Liver (tissue), 8 donors: ENCODE measurements at regions not wholly inside any gene's neighbourhood (a gene's known extent, or its start where the extent isn't known, plus 50 kb on each side); places are given as distances from the start of the nearest gene placed in this dataset.
A peak's percentile ranks its signal among the peaks of the same experiment; 100 is the strongest.

Experiments
- DNase-seq: peaks from one replicate; pipeline ENCODE4 v3.0.0-alpha.2; 2017; ENCODE audit warnings: low spot score
- H3K27ac ChIP-seq, 2 donors: one replicate each; pipeline ENCODE4 v1.7.0; 2013; ENCODE audit warnings: inconsistent platforms in 2 of 2, low read length in 2 of 2, control low read depth in 1 of 2, low read depth in 1 of 2, mild to moderate bottlenecking in 1 of 2
- H3K27me3 ChIP-seq, 4 donors: one replicate each; pipeline versions ENCODE4 v1.6.1 to v1.7.0; 2013; ENCODE audit warnings: low read length in 3 of 4, inconsistent platforms in 1 of 4, mild to moderate bottlenecking in 1 of 4, moderate library complexity in 1 of 4; ENCODE audit not compliant: control insufficient read depth in 4 of 4, insufficient read depth in 4 of 4
- H3K36me3 ChIP-seq, 4 donors: one replicate each; pipeline versions ENCODE4 v1.6.1 to v1.7.0; 2013; ENCODE audit warnings: low read length in 3 of 4, mild to moderate bottlenecking in 3 of 4, low read depth in 1 of 4, moderate library complexity in 1 of 4; ENCODE audit not compliant: control insufficient read depth in 4 of 4, insufficient read depth in 3 of 4
- H3K4me1 ChIP-seq, 4 donors: one replicate each; pipeline versions ENCODE4 v1.6.1 to v1.7.0; 2013; ENCODE audit warnings: low read length in 3 of 4, mild to moderate bottlenecking in 3 of 4, moderate library complexity in 1 of 4; ENCODE audit not compliant: control insufficient read depth in 4 of 4, insufficient read depth in 4 of 4
- H3K4me3 ChIP-seq, 3 donors: one replicate each; pipeline versions ENCODE4 v1.6.1 to v1.7.0; 2013; ENCODE audit warnings: low read length in 3 of 3, control low read depth in 1 of 3, low read depth in 1 of 3, mild to moderate bottlenecking in 1 of 3
- H3K9ac ChIP-seq, 2 donors: one replicate each; pipeline ENCODE4 v1.7.0; 2013; ENCODE audit warnings: low read length in 2 of 2, mild to moderate bottlenecking in 2 of 2, moderate library complexity in 2 of 2, control low read depth in 1 of 2, low read depth in 1 of 2
- H3K9me3 ChIP-seq, 4 donors: one replicate each; pipeline versions ENCODE4 v1.6.1 to v1.7.0; 2013; ENCODE audit warnings: low read length in 3 of 4; ENCODE audit not compliant: control insufficient read depth in 4 of 4
- ATF3 ChIP-seq: IDR thresholded peaks from 2 replicates; pipeline ENCODE4 v1.6.1; 2016; ENCODE audit warnings: antibody characterized with exemption
- CTCF ChIP-seq: fragments of 150-350 bp; IDR thresholded peaks from 2 replicates; pipeline ENCODE4 v1.5.1; 2017; ENCODE audit warnings: improper control_type of control experiment, low read depth, low read length; ENCODE audit not compliant: missing input control
- EGR1 ChIP-seq, 2 donors: IDR thresholded peaks; 2 replicates each; pipeline ENCODE4 v1.6.1; 2016 to 2018; ENCODE audit warnings: antibody characterized with exemption in 2 of 2, low read depth in 2 of 2
- FOXA1 ChIP-seq: IDR thresholded peaks from 2 replicates; pipeline ENCODE4 v1.6.1; 2016; ENCODE audit warnings: antibody characterized with exemption
- FOXA2 ChIP-seq: IDR thresholded peaks from 2 replicates; pipeline ENCODE4 v1.6.1; 2016; ENCODE audit warnings: antibody characterized with exemption
- GABPA ChIP-seq, 2 donors: IDR thresholded peaks in 1 of 2; conservative IDR thresholded peaks in 1 of 2; 2 replicates each; pipeline ENCODE4 v1.6.1; 2016; ENCODE audit warnings: antibody characterized with exemption in 2 of 2, mild to moderate bottlenecking in 1 of 2, moderate library complexity in 1 of 2
- HNF4A ChIP-seq, 2 donors: conservative IDR thresholded peaks; 2 replicates each; pipeline ENCODE4 v1.6.1; 2016; ENCODE audit warnings: antibody characterized with exemption in 2 of 2, mild to moderate bottlenecking in 2 of 2
- HNF4G ChIP-seq: IDR thresholded peaks from 2 replicates; pipeline ENCODE4 v1.6.1; 2016; ENCODE audit warnings: antibody characterized with exemption
- JUND ChIP-seq, 2 donors: IDR thresholded peaks; 2 replicates each; pipeline ENCODE4 v1.6.1; 2016; ENCODE audit warnings: antibody characterized with exemption in 2 of 2
- MAX ChIP-seq: IDR thresholded peaks from 2 replicates; pipeline ENCODE4 v1.6.1; 2016; ENCODE audit warnings: antibody characterized with exemption
- NR2F2 ChIP-seq: IDR thresholded peaks from 2 replicates; pipeline ENCODE4 v1.6.1; 2016; ENCODE audit warnings: antibody characterized with exemption
- RAD21 ChIP-seq, 2 donors: IDR thresholded peaks; 2 replicates each; pipeline ENCODE4 v1.6.1; 2016; ENCODE audit warnings: antibody characterized with exemption in 2 of 2, mild to moderate bottlenecking in 2 of 2
- REST ChIP-seq: IDR thresholded peaks from 2 replicates; pipeline ENCODE4 v1.6.1; 2016; ENCODE audit warnings: antibody characterized with exemption, mild to moderate bottlenecking
- RXRA ChIP-seq, 2 donors: IDR thresholded peaks; 2 replicates each; pipeline ENCODE4 v1.6.1; 2017 to 2018; ENCODE audit warnings: antibody characterized with exemption in 2 of 2, mild to moderate bottlenecking in 1 of 2
- SP1 ChIP-seq: IDR thresholded peaks from 2 replicates; pipeline ENCODE4 v1.6.1; 2018; ENCODE audit warnings: antibody characterized with exemption, mild to moderate bottlenecking
- TAF1 ChIP-seq: conservative IDR thresholded peaks from 2 replicates; pipeline ENCODE4 v1.6.1; 2016; ENCODE audit warnings: antibody characterized with exemption, mild to moderate bottlenecking
- YY1 ChIP-seq: IDR thresholded peaks from 2 replicates; pipeline ENCODE4 v1.6.1; 2016; ENCODE audit warnings: antibody characterized with exemption, mild to moderate bottlenecking
- ZBTB33 ChIP-seq: IDR thresholded peaks from 2 replicates; pipeline ENCODE4 v1.6.1; 2016; ENCODE audit warnings: antibody characterized with exemption
- WGBS: extraction: QIAGEN DNeasy Blood & Tissue Kit; methylation state at CpG from one replicate; pipeline ENCODE4 v1.1.7; 2013; 5-methylcytosine and 5-hydroxymethylcytosine counted together
- donor health status: healthy.
- donor health status: healthy.
- donor health status: healthy.
- donor health status: healthy.
- donor health status: healthy.

- no peak for DNase-seq
- Histone ChIP-seq H3K36me3 (no peaks in the 10 kb centered on the region), H3K4me1 (peaks cover 2 to 35% (median 20%) of the 10 kb centered on the region in 4 donors), H3K27me3 (no peaks in the 10 kb centered on the region), H3K9me3 (peaks cover 0 to 4% (median 0%) of the 10 kb centered on the region in 4 donors), H3K9ac (no peak overlapping the region), H3K27ac (peak overlapping the region; percentile 86 to 90), H3K4me3 (no peak overlapping the region)
- WGBS, result 41% methylated on average over 1 of the region's 1 CpG
- TF ChIP-seq RAD21 (IDR thresholded peaks at IDR 0.05) (peak in 1 of 2 donors; percentile 38), FOXA1 (no peak), HNF4G (no peak), EGR1 (IDR thresholded peaks at IDR 0.05; ENCODE audit: low read depth in 2 of 2) (no peak), TAF1 (no peak), JUND (IDR thresholded peaks at IDR 0.05) (peak in 1 of 2 donors; percentile 20), YY1 (peak; percentile 11), CTCF (no peak), FOXA2 (no peak), ZBTB33 (peak; percentile 36), MAX (no peak), RXRA (IDR thresholded peaks at IDR 0.05) (peak; percentile 44 to 50), NR2F2 (no peak), REST (no peak), HNF4A (conservative IDR thresholded peaks at IDR 0.05) (peak; percentile 74 to 77), SP1 (peak; percentile 74), ATF3 (no peak), GABPA (IDR thresholded peaks at IDR 0.05 in 1 of 2, conservative IDR thresholded peaks at IDR 0.05 in 1 of 2) (no peak)
Observed at GRCh38 chr21:28374881-28375280, 617.8 kb downstream of the LTN1 start.
